NT2/D1 (cell line): ENCODE measurements at regions not wholly inside any gene's neighbourhood (a gene's known extent, or its start where the extent isn't known, plus 50 kb on each side); places are given as distances from the start of the nearest gene placed in this dataset.
"Not testable (repeated sequence)": the region's sequence is repeated elsewhere in the genome, so short reads cannot be mapped to it uniquely, and the experiment has no call there.

ENCODE experiments used
- DNase-seq: peaks from one replicate; pipeline ENCODE4 v3.0.0-alpha.2; 2011; ENCODE audit warnings: low read depth, low spot score
- H3K27me3 ChIP-seq: 2 replicates; pipeline ENCODE4 v1.6.0; 2011; ENCODE audit warnings: mild to moderate bottlenecking; ENCODE audit not compliant: insufficient read length, insufficient read depth
- H3K36me3 ChIP-seq: 2 replicates; pipeline ENCODE4 v1.6.1; 2011; ENCODE audit warnings: mild to moderate bottlenecking, low read length, mixed read lengths; ENCODE audit not compliant: insufficient read depth, insufficient read length
- H3K4me1 ChIP-seq: 2 replicates; pipeline ENCODE4 v1.5.1; 2011; ENCODE audit not compliant: insufficient read depth, insufficient read length
- H3K4me3 ChIP-seq: 2 replicates; pipeline ENCODE4 v1.5.1; 2011; ENCODE audit warnings: low read depth; ENCODE audit not compliant: insufficient read length
- H3K9ac ChIP-seq: 2 replicates; pipeline ENCODE4 v1.6.0; 2011; ENCODE audit warnings: low read depth; ENCODE audit not compliant: insufficient read length
- H3K9me3 ChIP-seq: 2 replicates; pipeline ENCODE4 v1.5.1; 2011; ENCODE audit warnings: mild to moderate bottlenecking, low read length; ENCODE audit not compliant: insufficient read depth
- SUZ12 ChIP-seq: IDR thresholded peaks from 2 replicates; pipeline ENCODE4 v1.6.1; 2011; ENCODE audit not compliant: insufficient read length, insufficient read depth; ENCODE audit errors: extremely low read depth
- YY1 ChIP-seq: IDR thresholded peaks from 2 replicates; pipeline ENCODE4 v1.6.1; 2011; ENCODE audit not compliant: insufficient read length, insufficient read depth
- ZNF274 ChIP-seq: IDR thresholded peaks from 2 replicates; pipeline ENCODE4 v1.6.1; 2011; ENCODE audit warnings: mild to moderate bottlenecking, low read depth, low read length

- not testable (repeated sequence) for H3K36me3 ChIP-seq, H3K4me3 ChIP-seq, H3K9me3 ChIP-seq, H3K27me3 ChIP-seq, DNase-seq, H3K4me1 ChIP-seq, H3K9ac ChIP-seq
Measured at GRCh38 chr18:15004270-15004973, 256.4 kb downstream of the ANKRD30B start.

GRCh38 chr18:15005313-15006130 is 257.6 kb downstream of the ANKRD30B start:
- Histone ChIP-seq H3K27me3 (no peaks in the 10 kb centered on the region), H3K9ac (no peak overlapping the region), H3K4me3 (no peak overlapping the region), H3K4me1 (no peaks in the 10 kb centered on the region), H3K9me3 (no peaks in the 10 kb centered on the region), H3K36me3 (no peaks in the 10 kb centered on the region)
- TF ChIP-seq YY1 (no peak), SUZ12 (no peak), ZNF274 (no peak)
- DNase-seq = no peak

- not testable (repeated sequence) for H3K27me3 ChIP-seq, H3K9me3 ChIP-seq, H3K4me3 ChIP-seq, H3K9ac ChIP-seq, H3K4me1 ChIP-seq, DNase-seq, H3K36me3 ChIP-seq
Measured at GRCh38 chr18:15006616-15007015, 258.6 kb downstream of the ANKRD30B start.

GRCh38 chr18:15026041-15026440 is 278.1 kb downstream of the ANKRD30B start:
- H3K9me3 ChIP-seq, H3K36me3 ChIP-seq, H3K27me3 ChIP-seq, H3K4me3 ChIP-seq, H3K9ac ChIP-seq, H3K4me1 ChIP-seq, DNase-seq: not testable (repeated sequence)

GRCh38 chr18:15028037-15028436 is 280.1 kb downstream of the ANKRD30B start:
- H3K4me1 ChIP-seq, H3K27me3 ChIP-seq, H3K36me3 ChIP-seq, H3K4me3 ChIP-seq, H3K9ac ChIP-seq, DNase-seq, H3K9me3 ChIP-seq: not testable (repeated sequence)

GRCh38 chr18:15060279-15060880 is 312.4 kb downstream of the ANKRD30B start:
- H3K4me1 ChIP-seq, H3K4me3 ChIP-seq, H3K36me3 ChIP-seq, H3K9ac ChIP-seq, DNase-seq, H3K27me3 ChIP-seq, H3K9me3 ChIP-seq: not testable (repeated sequence)

GRCh38 chr18:15061289-15061896 is 313.4 kb downstream of the ANKRD30B start:
- H3K9ac ChIP-seq, H3K9me3 ChIP-seq, DNase-seq, H3K4me3 ChIP-seq, H3K4me1 ChIP-seq, H3K36me3 ChIP-seq, H3K27me3 ChIP-seq: not testable (repeated sequence)

GRCh38 chr18:15066434-15066833 is 318.5 kb downstream of the ANKRD30B start:
- not testable (repeated sequence) for H3K27me3 ChIP-seq, H3K36me3 ChIP-seq, H3K9me3 ChIP-seq, DNase-seq, H3K4me3 ChIP-seq, H3K9ac ChIP-seq, H3K4me1 ChIP-seq

GRCh38 chr18:15071311-15071710 is 323.3 kb downstream of the ANKRD30B start:
- H3K36me3 ChIP-seq, H3K9ac ChIP-seq, H3K4me3 ChIP-seq, DNase-seq, H3K4me1 ChIP-seq, H3K27me3 ChIP-seq, H3K9me3 ChIP-seq: not testable (repeated sequence)
